ENCODE measurements at regions not wholly inside any gene's neighbourhood (a gene's known extent, or its start where the extent isn't known, plus 50 kb on each side); places are given as distances from the start of the nearest gene placed in this dataset.

DNA sequence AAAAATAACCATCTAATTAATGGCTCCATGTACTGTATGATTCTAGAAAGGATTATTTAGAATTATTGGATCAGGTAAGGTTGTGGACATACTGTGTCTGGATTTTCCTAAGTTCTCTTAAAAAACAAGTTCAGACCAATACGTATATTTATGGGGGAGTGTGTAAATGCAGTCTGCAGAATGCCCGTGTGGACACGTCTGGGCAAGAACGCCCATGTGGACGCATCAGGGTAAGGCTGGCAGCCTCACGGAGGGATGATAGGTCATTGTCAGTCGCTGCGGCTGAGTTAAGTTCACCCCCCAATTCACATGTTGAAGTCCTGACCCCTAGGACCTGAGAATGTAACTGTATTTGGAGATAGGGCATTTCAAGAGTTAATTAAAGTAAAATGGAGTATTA, 160.0 kb upstream of the SHH start:
- no peaks in the 10 kb centered on the region for H3K79me2 ChIP-seq (ENCODE audit: insufficient read depth, low read length)
- H3K4me2 ChIP-seq (ENCODE audit: low read depth, low read length, poor library complexity, severe bottlenecking), result no peak overlapping the region
- H3K9me3 ChIP-seq (ENCODE audit: insufficient read depth, low read length), result no peaks in the 10 kb centered on the region
- H3K9me2 ChIP-seq (replicated peaks; ENCODE audit: insufficient read depth, low read length), result no peaks in the 10 kb centered on the region
- H3K4me3 ChIP-seq (ENCODE audit: insufficient read depth, low read length, poor library complexity, severe bottlenecking), result no peak overlapping the region
- H3K9ac ChIP-seq (ENCODE audit: low read length), result no peak overlapping the region
- TF ChIP-seq, protein P1, sequence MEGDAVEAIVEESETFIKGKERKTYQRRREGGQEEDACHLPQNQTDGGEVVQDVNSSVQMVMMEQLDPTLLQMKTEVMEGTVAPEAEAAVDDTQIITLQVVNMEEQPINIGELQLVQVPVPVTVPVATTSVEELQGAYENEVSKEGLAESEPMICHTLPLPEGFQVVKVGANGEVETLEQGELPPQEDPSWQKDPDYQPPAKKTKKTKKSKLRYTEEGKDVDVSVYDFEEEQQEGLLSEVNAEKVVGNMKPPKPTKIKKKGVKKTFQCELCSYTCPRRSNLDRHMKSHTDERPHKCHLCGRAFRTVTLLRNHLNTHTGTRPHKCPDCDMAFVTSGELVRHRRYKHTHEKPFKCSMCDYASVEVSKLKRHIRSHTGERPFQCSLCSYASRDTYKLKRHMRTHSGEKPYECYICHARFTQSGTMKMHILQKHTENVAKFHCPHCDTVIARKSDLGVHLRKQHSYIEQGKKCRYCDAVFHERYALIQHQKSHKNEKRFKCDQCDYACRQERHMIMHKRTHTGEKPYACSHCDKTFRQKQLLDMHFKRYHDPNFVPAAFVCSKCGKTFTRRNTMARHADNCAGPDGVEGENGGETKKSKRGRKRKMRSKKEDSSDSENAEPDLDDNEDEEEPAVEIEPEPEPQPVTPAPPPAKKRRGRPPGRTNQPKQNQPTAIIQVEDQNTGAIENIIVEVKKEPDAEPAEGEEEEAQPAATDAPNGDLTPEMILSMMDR (IDR thresholded peaks at IDR 0.05; ENCODE audit: insufficient read depth, low read length, poor library complexity, severe bottlenecking), result no peak
- no peak for TF ChIP-seq EZH2phosphoT487 (conservative IDR thresholded peaks at IDR 0.05; ENCODE audit: low read length)
- H2AFZ ChIP-seq (ENCODE audit: low read depth, low read length, severe bottlenecking), result no peak overlapping the region
- no peaks in the 10 kb centered on the region for H3F3A ChIP-seq (ENCODE audit: insufficient read depth)
- H4K20me1 ChIP-seq (ENCODE audit: low read depth, low read length), result no peaks in the 10 kb centered on the region
- no peaks in the 10 kb centered on the region for H3K36me3 ChIP-seq (ENCODE audit: low read length)
- no peak overlapping the region for H3K27ac ChIP-seq (ENCODE audit: low read depth, low read length)
- no peaks in the 10 kb centered on the region for H3K27me3 ChIP-seq (ENCODE audit: low read length)

DNA sequence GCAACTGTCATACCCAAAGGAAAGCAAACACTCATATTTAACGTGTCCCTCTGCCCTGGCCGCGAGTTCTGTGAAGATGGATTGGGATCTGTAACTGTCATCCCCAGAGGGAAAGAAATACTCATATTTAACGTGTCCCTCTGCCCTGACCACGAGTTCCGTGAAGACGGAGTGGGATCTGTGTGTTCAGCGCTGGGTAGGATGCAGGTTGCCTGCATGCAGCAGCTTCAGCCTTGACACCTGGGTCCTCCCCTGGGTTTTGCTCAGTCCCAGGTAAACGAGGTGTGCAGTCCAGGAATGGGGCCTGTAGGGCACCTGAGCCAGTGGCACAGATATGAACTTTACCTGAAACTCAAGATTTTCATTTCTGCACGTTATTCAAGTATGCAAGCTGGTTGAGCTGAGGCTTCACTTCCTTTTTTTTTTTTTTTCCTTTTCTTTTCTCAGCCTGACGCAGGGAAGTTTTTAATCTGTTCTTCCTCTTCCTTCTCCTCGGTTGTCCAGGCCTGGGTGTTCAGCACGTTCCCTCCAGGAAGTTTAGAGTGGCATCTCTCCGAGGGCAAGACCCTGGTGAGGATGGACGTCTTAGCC, 159.0 kb upstream of the SHH start:
- H2AFZ ChIP-seq (ENCODE audit: low read depth, low read length, severe bottlenecking), result no peak overlapping the region
- no peak for TF ChIP-seq EZH2phosphoT487 (conservative IDR thresholded peaks at IDR 0.05; ENCODE audit: low read length)
- TF ChIP-seq, protein P1 (IDR thresholded peaks at IDR 0.05; ENCODE audit: insufficient read depth, low read length, poor library complexity, severe bottlenecking), result no peak
- H4K20me1 ChIP-seq (ENCODE audit: low read depth, low read length), result no peaks in the 10 kb centered on the region
- H3K27me3 ChIP-seq (ENCODE audit: low read length), result no peaks in the 10 kb centered on the region
- H3K79me2 ChIP-seq (ENCODE audit: insufficient read depth, low read length), result no peaks in the 10 kb centered on the region
- no peak overlapping the region for H3K4me3 ChIP-seq (ENCODE audit: insufficient read depth, low read length, poor library complexity, severe bottlenecking)
- H3K4me2 ChIP-seq (ENCODE audit: low read depth, low read length, poor library complexity, severe bottlenecking), result no peak overlapping the region
- H3K9me3 ChIP-seq (ENCODE audit: insufficient read depth, low read length), result no peaks in the 10 kb centered on the region
- no peaks in the 10 kb centered on the region for H3F3A ChIP-seq (ENCODE audit: insufficient read depth)
- H3K9ac ChIP-seq (ENCODE audit: low read length), result no peak overlapping the region
- no peaks in the 10 kb centered on the region for H3K36me3 ChIP-seq (ENCODE audit: low read length)
- no peak overlapping the region for H3K27ac ChIP-seq (ENCODE audit: low read depth, low read length)
- H3K9me2 ChIP-seq (replicated peaks; ENCODE audit: insufficient read depth, low read length), result no peaks in the 10 kb centered on the region

DNA sequence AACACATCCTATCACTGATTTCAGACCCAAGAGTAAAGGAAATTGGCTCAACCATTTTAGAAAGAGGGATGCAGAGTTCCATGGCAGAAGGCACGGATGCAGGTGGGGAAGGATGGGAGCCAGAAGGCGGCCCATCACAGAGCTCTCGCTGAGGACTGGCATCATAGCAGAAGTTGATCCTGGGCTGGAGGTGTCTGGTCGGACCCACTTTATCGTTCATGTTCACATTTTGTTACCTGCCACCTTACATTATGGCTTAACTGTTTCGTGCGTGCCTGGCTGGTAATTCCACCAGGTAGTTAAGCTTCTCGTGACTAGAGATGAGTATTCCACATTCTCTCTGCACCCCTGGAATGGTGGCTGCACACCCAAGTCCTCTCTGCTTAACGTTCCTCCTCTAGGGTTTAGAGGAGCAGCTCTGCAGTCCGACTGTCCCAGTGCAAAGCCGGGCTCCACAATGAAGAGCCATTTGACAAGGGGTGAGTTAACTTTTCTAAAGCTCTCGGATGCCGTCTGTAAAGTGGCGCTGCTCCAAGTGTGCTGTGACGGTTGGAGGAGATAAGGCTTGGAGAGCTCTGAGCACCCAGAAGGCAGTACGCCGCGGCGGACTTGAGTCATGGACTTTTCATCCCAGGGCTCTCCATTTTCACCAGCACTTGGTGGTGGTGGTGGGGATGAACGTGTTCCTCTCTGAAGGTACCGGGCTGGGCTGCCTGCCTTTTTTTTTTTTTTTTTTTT, 157.1 kb upstream of the SHH start:
- no peaks in the 10 kb centered on the region for H3K79me2 ChIP-seq (ENCODE audit: insufficient read depth, low read length)
- no peak overlapping the region for H3K4me2 ChIP-seq (ENCODE audit: low read depth, low read length, poor library complexity, severe bottlenecking)
- no peaks in the 10 kb centered on the region for H4K20me1 ChIP-seq (ENCODE audit: low read depth, low read length)
- H3K27me3 ChIP-seq (ENCODE audit: low read length), result no peaks in the 10 kb centered on the region
- H3K9ac ChIP-seq (ENCODE audit: low read length), result no peak overlapping the region
- no peaks in the 10 kb centered on the region for H3K9me3 ChIP-seq (ENCODE audit: insufficient read depth, low read length)
- no peak overlapping the region for H3K27ac ChIP-seq (ENCODE audit: low read depth, low read length)
- H3K9me2 ChIP-seq (replicated peaks; ENCODE audit: insufficient read depth, low read length), result no peaks in the 10 kb centered on the region
- no peak overlapping the region for H3K4me3 ChIP-seq (ENCODE audit: insufficient read depth, low read length, poor library complexity, severe bottlenecking)
- no peak overlapping the region for H2AFZ ChIP-seq (ENCODE audit: low read depth, low read length, severe bottlenecking)
- no peaks in the 10 kb centered on the region for H3K36me3 ChIP-seq (ENCODE audit: low read length)
- no peak for TF ChIP-seq EZH2phosphoT487 (conservative IDR thresholded peaks at IDR 0.05; ENCODE audit: low read length)
- TF ChIP-seq, protein P1 (IDR thresholded peaks at IDR 0.05; ENCODE audit: insufficient read depth, low read length, poor library complexity, severe bottlenecking), result no peak
- no peaks in the 10 kb centered on the region for H3F3A ChIP-seq (ENCODE audit: insufficient read depth)
